SK-N-SH treated with all-trans-retinoic acid at 6 μM for 48 hours (cell line): ENCODE measurements at regions not wholly inside any gene's neighbourhood (a gene's known extent, or its start where the extent isn't known, plus 50 kb on each side); places are given as distances from the start of the nearest gene placed in this dataset.

Experiments
- ARNTL ChIP-seq: fragments of 450-650 bp; formaldehyde crosslinking; IDR thresholded peaks from 2 replicates; pipeline ENCODE4 v1.5.0; 2020; ENCODE audit warnings: low read depth, mild to moderate bottlenecking, moderate library complexity, borderline replicate concordance
- BACH2 ChIP-seq: fragments of 250-450 bp; sonication (Bioruptor Pico); IDR thresholded peaks from 2 replicates; pipeline ENCODE4 v1.9.0; 2021; ENCODE audit warnings: mild to moderate bottlenecking, borderline replicate concordance
- CREB5 ChIP-seq: fragments of 250-450 bp; sonication (Bioruptor Pico); IDR thresholded peaks from 2 replicates; pipeline ENCODE4 v1.5.1; 2020; ENCODE audit warnings: low read depth, mild to moderate bottlenecking, moderate library complexity
- ESRRG ChIP-seq: fragments of 250-450 bp; sonication (Bioruptor Pico); IDR thresholded peaks from 2 replicates; pipeline ENCODE4 v1.6.1; 2021; ENCODE audit warnings: mild to moderate bottlenecking
- GLIS3 ChIP-seq: fragments of 250-450 bp; sonication (Bioruptor Pico); IDR thresholded peaks from 2 replicates; pipeline ENCODE4 v1.5.0; 2020; ENCODE audit warnings: mild to moderate bottlenecking, moderate library complexity
- PATZ1 ChIP-seq: fragments of 250-450 bp; sonication (Bioruptor Pico); IDR thresholded peaks from 2 replicates; pipeline ENCODE4 v1.8.0; 2020; ENCODE audit warnings: mild to moderate bottlenecking, moderate library complexity, borderline replicate concordance
- POU6F1 ChIP-seq: fragments of 250-450 bp; sonication (Bioruptor Pico); IDR thresholded peaks from 2 replicates; pipeline ENCODE4 v1.8.0; 2021; ENCODE audit warnings: low read depth, mild to moderate bottlenecking, moderate library complexity, borderline replicate concordance
- RARB ChIP-seq: fragments of 250-450 bp; sonication (Bioruptor Pico); IDR thresholded peaks from 2 replicates; pipeline ENCODE4 v1.8.0; 2021; ENCODE audit warnings: mild to moderate bottlenecking, moderate library complexity
- TCF4 ChIP-seq: fragments of 250-450 bp; sonication (Bioruptor Pico); IDR thresholded peaks from 2 replicates; pipeline ENCODE4 v1.8.0; 2021; ENCODE audit warnings: mild to moderate bottlenecking, moderate library complexity, borderline replicate concordance
- TSHZ2 ChIP-seq: fragments of 250-450 bp; sonication (Bioruptor Pico); IDR thresholded peaks from 2 replicates; pipeline ENCODE4 v1.5.0; 2020; ENCODE audit warnings: mild to moderate bottlenecking, moderate library complexity
- ZC3H10 ChIP-seq: fragments of 250-450 bp; sonication (Bioruptor Pico); IDR thresholded peaks from 2 replicates; pipeline ENCODE4 v1.5.1; 2021; ENCODE audit warnings: mild to moderate bottlenecking, moderate library complexity
- ZFP3 ChIP-seq: fragments of 250-450 bp; sonication (Bioruptor Pico); IDR thresholded peaks from 2 replicates; pipeline ENCODE4 v1.5.0; 2020; ENCODE audit warnings: mild to moderate bottlenecking, moderate library complexity
- ZFP30 ChIP-seq: fragments of 450-650 bp; formaldehyde crosslinking; IDR thresholded peaks from 2 replicates; pipeline ENCODE4 v1.5.0; 2022; ENCODE audit warnings: mild to moderate bottlenecking, moderate library complexity

GRCh38 chr12:92068459-92068858 is 77.2 kb downstream of the BTG1 start:
- TF ChIP-seq PATZ1 (no peak), ARNTL (no peak), ZFP30 (CRISPR knock-in tag) (no peak), RARB (CRISPR knock-in tag) (no peak), BACH2 (CRISPR knock-in tag) (no peak), GLIS3 (no peak), TSHZ2 (CRISPR knock-in tag) (no peak), ZC3H10 (CRISPR knock-in tag) (no peak), POU6F1 (no peak), CREB5 (CRISPR knock-in tag) (no peak), TCF4 (no peak), ESRRG (CRISPR knock-in tag) (no peak), ZFP3 (CRISPR knock-in tag) (no peak)
